AG08396 (cell line): ENCODE measurements at regions not wholly inside any gene's neighbourhood (a gene's known extent, or its start where the extent isn't known, plus 50 kb on each side); places are given as distances from the start of the nearest gene placed in this dataset.
"Not testable (repeated sequence)": the region's sequence is repeated elsewhere in the genome, so short reads cannot be mapped to it uniquely, and the experiment has no call there.

Source experiments
- DNase-seq: peaks from one replicate; pipeline ENCODE4 v3.0.0; 2012; ENCODE audit warnings: low spot score, mixed read lengths

DNA sequence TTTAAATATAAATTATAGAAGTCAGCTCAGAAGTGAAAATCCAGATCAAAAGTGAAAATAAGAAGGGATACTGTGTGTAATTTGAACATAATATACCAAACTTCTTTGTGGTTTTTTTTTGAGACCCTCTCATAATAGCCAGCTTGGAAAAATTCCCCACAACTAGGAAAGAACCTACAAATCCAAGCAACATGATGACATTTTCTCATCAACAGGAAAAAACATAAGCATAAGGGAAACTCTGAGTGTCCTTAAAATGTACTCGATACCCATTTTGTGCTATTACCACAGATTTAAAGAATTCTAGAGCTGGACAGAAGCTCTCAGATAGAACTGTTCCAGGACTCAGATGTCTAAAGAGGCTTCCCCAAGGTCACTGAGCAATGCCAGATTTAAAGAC is 214.8 kb upstream of the KLF14 start:
- no peak for DNase-seq

DNA sequence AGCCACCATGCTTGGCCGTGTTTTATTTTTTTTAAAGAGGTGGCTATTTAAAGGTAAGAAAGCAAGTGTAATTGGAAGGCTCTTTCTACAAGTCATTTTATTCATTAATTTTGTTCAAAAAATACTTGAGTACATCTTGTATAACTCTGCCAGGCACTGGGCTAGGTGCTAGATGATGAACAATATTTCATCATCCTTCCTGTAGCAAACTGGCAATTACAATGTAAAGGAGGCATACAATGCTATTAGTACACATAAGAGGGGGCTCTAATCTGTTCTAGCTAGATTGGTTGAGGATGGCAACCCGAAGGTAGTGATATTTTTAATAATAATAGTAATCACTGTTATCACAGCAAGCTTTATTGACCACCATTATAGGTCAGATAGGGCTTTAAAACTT is 215.5 kb upstream of the KLF14 start:
- no peak for DNase-seq

DNA sequence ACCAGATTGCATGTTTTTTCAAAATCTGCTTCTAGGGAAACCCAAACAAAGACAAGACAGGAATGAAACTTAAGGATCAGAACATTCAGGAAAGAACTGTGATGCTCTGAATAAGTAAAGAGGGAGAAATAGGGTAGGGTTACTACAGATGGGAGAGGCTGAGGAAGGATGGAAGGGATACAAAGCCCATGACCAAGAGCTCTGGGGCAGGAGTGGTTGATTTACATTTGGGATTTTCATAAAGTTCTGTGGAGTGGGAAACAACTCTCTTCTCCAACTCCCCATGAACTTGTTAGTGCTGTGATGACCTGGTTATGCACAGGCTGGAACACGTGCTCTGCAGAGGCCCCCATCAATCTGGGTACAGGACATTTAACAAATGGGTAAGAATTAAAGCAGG is 216.0 kb upstream of the KLF14 start:
- DNase-seq = no peak

DNA sequence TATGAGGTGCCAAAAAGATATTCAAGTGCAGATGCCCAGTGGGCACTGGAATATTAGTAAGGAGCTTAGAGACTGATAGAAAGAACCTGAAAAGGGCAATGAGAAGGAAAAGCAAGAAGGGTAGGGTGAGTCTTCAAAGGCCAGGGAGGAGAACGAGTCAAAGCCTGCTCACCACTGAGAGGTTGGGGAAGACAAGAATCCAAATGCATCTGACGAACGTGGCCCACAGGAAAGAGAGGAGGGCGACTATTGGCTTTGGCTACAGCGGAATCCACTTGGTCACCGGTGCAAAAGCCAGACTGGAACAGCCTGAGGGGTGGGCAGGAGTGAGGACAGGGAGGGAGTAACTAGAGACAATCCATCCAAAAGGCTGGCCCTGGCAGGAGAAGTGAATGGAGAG is 216.7 kb upstream of the KLF14 start:
- DNase-seq = no peak

DNA sequence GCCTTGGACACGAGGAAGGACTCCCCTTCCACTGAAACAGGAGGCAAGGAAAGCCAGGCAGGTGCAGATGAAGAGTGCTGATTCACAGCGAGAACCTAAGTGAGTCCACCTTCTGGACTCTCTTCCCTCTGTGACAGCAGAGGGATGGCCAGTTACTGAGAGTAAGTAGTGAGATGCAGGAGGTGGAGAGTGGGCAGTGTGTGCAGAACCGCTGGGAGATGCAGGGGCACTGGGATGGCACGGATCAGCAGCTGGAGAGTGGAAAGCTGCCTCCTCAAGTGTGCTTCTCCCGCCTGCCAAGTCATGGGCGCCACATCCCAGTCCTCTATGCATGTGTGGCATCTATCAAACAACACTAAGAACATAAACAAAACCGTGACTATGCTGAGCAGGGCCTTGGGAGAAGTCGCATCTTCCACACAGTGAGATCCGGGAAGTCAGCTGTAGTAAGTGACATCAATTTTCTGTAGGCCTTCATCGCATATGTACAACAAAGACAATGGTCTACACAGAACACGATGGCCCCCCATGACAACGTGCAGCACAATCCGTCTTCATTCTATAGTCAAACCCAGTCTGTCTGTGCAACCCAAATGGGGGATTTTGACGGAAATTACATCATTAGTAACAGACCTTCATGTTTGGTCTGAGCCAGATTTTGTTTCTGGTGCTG is 217.4 kb upstream of the KLF14 start:
- no peak for DNase-seq

DNA sequence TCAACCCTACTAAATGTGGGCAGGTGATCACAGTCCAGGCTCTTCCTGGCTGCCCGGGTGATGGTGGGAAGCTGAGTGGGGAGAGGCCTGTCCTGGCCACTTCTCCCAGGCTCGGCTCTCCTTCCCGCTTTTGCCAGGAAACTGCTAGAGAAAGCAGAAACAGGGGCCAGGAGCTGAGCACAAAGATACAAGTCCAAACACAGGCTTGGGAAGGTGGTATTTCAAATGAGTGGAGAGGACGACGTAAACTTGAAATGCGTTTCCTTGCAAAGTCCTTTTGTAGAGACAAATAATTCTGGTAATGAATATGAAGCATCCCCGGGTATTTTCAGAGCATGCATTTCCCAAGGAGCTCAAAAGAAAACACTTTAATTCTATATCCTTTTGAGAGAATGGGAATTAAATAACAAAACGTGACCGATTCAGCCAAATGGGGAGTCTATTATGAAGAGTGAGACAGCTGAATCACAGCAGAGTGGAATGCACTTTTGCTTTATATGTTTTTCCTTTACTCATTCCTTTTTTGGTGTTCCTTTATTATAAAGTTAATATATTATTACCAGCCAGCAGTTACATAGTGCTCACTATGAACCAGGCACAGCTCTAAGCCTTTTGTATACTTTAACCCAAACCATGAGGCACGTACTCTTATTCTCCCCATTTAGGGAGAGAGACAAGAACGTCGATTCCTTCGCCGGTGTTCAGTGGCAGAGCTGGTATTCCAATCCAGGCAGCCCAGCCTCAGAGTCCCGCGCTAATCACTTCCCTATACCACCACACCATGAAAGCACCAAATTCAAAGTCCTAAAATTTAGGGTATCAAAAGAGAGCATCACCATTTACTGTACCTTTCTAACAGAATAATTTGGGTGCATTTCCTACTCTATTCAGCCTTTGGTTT is 218.2 kb upstream of the KLF14 start:
- no peak for DNase-seq

DNA sequence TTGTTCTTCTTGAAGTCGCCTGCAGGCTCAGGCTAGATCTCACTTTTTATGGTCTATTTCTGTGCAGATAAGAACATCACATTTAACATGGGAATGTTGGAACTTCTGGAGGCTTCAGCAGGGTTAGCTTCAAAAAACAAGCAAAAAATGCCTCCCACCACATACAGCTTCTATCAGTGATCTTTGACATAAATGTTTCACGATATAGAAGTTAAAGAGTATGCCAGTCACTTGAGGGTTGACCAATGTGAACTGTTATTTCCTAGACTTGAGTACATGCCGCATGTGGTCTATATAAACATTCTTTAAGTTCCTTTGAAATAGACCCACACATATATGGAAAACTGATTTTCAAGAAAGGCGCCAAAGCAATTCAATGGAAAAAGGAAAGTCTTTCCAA is 219.2 kb upstream of the KLF14 start:
- DNase-seq = no peak

DNA sequence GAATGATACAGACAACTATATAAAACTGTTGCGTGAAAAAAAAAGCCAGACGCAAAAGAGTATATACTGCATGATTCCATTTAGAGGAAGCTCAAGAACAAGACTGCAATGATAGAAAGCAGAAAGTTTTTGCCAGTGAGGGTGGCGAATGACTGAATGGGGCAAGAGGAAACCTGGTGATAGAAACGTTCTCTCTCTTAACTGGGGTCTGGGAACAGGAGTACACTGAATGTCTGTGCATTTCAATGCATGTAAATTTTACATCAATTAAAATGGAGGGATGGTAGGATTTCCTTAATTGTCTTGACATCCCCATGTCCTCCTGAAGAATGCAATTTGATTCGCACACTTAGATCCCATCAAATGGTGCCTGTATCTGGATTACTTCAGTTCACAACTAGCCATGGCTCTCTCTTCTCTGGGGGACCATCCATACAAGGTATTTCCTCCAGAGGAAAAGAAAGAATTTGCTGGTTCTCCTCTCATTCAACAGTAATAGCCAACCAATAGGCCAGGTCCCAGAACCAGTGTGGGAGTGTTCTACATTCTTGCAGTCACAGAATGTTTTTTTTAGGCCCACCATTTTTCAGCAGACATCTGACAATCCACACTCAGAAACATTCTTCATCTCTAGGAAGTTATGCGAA is 221.0 kb upstream of the KLF14 start:
- no peak for DNase-seq

DNA sequence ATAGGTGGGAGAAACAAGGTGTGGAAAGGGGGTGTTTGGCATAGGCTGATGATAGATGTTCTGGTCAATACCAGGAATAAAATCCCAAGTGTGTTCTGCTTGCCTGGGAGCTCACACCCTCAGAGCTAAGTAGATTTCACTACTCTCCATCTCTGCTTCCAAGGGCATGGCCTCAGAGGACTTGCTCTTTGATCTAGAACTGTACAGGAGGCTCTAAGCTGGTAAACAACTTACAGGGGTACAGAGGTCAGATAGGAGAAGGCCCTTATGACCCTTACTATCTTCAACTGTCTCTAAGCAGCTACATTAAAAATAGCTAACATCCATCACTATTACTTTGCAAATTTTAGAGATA is 221.5 kb upstream of the KLF14 start:
- DNase-seq = no peak

DNA sequence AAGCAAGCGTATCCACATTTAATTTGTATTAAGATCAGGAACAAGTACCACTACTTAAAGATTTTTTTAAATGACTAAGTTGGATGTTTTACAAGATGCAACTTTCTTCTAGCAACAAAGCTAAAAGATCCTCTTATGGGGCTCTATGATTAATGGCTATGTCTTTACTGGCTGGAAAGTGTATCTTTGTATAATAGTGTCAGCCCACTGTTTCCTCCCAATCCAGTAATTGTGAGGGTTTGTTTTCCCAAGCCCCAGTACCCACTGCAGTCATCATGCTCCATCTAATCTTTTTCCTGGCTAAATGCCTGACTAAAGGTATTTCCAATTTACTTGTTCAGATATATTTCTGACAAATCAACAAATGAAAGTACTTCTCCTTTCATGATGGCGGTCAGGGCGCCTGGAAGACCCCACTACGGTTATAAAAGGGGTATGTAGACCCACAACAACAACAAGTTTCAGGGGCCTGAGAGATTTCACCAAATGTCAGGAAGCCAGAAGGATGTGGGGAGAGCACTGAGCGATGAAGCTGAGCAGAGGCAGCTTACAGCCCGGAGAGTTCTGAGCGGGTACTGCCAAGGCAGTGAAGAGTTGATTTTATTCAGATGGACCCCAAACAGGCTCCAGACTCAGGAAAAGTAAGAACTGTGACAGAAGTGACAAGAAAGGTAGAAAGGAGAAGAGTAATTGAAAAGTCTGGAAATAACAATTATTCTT is 222.6 kb upstream of the KLF14 start:
- DNase-seq = no peak

DNA sequence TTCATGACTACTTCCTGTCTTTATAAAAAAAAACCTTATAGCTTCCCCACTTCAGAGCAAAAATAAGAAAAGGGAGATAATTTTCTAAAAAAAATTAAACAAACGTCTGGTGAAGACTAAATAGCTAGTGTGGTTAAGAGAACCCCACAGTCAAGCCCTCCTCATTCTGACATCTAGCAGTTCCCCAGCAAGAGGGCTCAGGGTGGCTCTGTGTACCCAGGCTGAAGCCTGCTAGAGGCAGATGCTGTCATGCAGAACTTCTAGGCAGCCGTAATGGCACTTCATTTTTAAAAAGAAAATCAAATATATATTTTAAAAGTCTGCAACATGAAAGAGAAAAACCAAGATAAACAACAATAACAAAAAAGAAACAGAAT is 223.1 kb upstream of the KLF14 start:
- DNase-seq = no peak

DNA sequence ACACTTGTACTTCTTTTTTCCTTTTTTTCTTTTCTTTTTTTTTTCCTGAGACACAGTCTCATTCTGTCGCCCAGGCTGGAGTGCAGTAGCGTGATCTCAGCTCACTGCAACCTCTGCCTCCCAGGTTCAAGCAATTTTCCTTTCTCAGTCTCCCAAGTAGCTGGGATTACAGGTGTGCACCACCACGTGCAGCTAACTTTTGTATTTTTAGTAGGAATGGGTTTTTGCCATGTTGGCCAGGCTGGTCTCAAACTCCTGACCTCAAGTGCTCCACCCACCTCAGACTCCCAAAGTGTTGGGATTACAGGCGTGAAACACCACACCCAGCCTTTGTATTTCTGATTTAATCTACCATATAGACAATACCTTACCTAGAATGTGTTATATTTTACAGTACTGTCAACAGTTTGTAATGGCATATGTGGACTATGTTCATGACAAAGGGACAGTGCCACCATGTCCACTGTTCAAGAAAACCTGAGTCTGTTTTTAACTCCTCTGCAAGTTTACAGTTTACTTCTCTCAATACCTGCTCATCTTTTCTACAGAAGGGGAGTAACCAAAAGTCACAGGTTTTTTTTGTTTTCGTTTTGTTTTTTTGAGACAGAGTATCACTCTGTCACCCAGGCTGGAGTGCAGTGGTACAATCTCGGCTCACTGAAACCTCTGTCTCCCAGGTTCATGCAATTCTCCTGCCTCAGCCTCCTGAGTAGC is 223.9 kb upstream of the KLF14 start:
- DNase-seq = not testable (repeated sequence)

DNA sequence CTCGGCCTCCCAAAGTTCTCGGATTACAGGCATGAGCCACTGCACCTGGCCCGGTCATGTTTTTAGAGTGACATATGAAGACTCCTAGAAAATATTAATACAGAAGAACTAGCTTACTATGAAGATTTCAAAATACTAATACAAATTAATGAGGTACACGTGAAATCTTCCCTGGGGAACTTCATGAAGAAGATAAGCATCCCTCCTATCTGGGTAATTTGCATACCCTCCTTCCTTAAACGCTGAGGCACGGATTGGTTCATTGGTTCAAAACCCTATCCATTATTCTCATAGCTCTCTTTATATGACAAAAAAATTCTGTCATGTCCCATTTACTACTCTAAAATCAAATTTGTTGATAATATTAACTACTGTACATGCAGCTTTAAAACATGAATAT is 224.8 kb upstream of the KLF14 start:
- no peak for DNase-seq

DNA sequence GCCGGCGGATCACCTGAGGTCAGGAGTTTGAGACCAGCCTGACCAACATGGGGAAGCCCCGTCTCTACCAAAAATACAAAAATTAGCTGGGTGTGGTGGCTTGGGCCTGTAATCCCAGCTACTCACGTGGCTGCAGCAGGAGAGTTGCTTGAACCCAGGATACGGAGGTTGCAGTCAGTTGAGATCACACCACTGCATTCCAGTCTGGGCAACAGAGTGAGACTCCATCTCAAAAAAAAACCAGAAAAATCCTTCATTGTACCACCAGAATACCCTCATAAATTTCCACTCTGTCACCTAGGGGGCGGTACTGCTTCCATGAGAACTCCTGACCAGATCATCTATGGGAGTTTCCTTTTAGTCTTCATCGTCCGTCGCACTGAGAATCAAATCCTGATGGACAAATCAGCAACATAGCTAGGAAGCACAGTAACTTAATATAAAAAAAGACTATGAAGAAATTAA is 225.8 kb upstream of the KLF14 start:
- peak; percentile 29 for DNase-seq

DNA sequence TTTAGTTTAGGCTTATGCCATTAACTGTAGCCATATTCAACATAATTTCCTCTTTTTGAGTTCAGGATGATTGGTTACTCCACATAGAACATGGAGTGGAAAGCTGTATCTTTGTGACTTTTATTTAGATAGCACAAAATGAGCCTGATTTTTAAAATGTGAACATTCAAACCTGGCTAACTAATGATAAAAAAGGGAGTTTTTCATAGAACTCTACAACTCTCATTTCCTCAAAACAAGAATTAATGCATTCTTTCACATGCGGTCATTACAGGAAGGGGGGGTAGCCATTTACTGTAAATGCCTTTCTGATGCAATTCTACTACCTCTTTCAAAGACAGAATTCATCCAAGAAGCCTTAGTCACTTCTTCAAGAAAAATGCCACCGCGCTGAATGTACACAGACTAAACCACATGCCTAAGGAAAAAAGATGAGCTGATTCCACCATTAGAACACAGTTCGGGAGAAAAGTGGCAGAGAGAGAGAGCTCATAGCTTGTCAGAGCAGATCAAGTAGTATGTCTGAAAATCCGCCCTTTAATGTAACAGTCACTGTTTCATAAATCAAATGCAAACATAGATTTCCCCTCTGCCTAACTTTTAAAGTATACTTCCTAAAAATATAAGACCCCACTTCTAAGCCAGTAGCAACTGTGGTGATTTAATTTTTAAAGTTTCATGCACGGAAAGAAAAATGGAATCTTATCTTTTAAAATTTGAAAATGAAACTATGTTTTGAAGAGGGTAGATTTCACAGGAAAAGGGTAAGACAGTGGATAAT is 226.4 kb upstream of the KLF14 start:
- DNase-seq = peak; percentile 59

DNA sequence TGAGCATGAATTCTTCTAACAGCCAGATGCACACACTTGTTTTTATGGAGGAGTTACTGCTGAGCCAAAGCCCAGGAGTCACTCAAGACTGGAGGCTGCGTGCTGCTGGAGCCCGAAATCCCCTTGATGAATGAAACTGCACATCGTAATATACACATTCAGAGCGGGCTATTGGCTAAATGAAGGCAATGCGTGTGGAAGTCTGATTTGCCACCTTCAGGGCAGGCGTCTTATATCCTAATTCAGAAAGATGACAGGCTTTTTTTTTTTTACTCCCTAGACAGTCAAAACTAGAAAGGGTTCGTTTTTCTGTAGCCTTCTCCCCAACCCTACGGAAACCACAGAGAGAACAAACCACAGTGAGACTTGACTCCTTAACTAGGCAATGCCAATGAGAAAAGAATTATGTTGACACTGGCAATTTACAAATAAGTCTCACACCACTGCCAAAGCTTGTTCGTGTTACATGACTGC is 227.2 kb upstream of the KLF14 start:
- DNase-seq = no peak

DNA sequence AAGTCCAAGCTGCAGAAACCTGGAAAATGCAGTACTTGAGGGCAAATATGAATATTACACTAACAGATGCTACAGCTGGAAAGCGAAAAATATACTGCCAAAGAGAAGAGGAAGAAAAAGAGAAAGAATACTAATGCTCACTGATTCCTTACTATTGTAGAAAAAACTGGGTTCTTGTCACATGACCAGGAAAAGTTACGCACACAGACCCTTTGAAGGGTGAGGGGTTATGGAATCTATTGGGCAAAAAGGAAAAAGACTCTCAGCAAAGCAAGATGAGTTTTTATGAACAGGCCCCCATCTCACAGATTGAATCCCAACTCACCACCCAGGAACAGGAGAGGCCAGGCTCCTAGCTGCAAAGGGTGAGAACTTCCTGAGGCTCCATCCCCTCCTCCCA is 228.1 kb upstream of the KLF14 start:
- no peak for DNase-seq

DNA sequence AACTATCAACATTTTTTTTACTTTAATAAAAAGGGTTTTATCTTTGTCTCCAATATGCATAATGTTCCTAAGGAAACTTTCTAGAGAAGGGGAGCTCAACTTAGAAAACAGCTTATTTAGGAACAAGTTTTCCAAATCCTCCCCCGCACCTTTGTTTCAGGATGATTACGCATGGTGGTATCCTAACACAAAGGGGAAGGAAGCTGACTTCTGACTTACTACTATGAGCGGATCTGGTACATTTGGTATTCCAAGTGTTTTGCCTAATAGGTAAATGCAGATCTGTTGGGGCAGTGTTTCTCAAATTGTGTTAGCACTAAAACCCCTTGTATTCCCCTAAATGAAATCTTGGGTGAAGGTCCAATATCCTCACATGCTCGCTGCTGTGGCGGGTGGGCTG is 229.3 kb upstream of the KLF14 start:
- DNase-seq = no peak

DNA sequence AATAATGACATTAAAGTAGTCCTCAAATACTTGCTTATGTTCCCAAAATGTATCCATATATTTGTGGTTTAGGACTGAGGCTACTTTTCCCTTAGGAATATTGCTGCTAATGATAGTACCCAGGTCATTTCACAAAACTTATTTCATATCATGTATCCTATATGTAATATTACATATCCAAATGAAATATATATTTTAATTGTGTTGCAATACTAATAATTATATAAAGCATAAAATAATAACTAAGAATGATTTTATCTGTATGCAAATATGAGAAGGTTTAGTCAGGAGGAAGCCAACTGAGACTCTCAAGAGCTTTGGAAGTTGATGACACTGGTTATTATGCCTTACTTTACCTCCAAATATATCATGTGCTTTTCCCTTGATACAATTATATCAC is 231.5 kb upstream of the KLF14 start:
- DNase-seq = no peak

DNA sequence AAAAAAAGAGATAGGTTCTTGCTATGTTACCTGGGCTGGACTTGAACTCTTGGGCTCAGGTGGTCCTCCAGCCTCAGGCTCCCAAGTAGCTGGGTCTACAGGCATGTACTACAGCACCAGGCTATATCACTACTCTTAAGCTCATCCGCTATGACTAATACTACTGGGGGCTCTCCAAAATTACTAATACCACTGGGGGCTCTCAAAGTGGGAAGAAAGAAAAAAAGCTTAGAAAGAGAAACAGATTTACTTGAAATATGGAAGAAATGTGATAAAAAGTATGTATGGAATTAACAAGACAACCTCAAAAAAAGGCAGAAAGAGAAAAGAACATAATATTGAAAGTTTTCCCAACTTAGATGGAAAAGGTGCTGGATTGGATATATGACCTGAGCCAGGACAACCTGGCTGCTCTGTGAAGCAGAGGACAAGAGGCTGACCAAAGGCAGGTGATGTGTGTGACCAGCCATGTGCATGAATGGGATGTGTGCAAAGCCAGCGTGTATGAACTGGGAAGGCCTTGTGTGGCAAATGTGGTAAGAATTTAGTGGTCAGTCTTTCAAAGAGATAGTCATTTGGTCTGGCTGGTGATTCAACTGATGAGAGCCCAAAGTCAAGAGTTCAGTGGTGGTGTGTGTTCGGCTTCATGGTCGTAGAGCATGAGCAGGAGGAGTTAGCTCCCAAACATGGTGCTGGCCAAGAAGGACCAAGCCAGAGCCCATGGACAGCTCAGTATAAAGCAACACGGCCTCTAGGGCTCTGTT is 232.4 kb upstream of the KLF14 start:
- no peak for DNase-seq
